Liver (tissue), 3 donors: ENCODE measurements at regions not wholly inside any gene's neighbourhood (a gene's known extent, or its start where the extent isn't known, plus 50 kb on each side); places are given as distances from the start of the nearest gene placed in this dataset.

Experiments used
- ATF3 ChIP-seq: IDR thresholded peaks from 2 replicates; pipeline ENCODE4 v1.6.1; 2016; ENCODE audit warnings: antibody characterized with exemption
- CTCF ChIP-seq: fragments of 150-350 bp; IDR thresholded peaks from 2 replicates; pipeline ENCODE4 v1.5.1; 2017; ENCODE audit warnings: improper control_type of control experiment, low read depth, low read length; ENCODE audit not compliant: missing input control
- HNF4G ChIP-seq: IDR thresholded peaks from 2 replicates; pipeline ENCODE4 v1.6.1; 2016; ENCODE audit warnings: antibody characterized with exemption
- MAX ChIP-seq: IDR thresholded peaks from 2 replicates; pipeline ENCODE4 v1.6.1; 2016; ENCODE audit warnings: antibody characterized with exemption
- NR2F2 ChIP-seq: IDR thresholded peaks from 2 replicates; pipeline ENCODE4 v1.6.1; 2016; ENCODE audit warnings: antibody characterized with exemption
- RAD21 ChIP-seq, 2 donors: IDR thresholded peaks; 2 replicates each; pipeline ENCODE4 v1.6.1; 2016; ENCODE audit warnings: antibody characterized with exemption in 2 of 2, mild to moderate bottlenecking in 2 of 2
- REST ChIP-seq: IDR thresholded peaks from 2 replicates; pipeline ENCODE4 v1.6.1; 2016; ENCODE audit warnings: antibody characterized with exemption, mild to moderate bottlenecking
- RXRA ChIP-seq, 2 donors: IDR thresholded peaks; 2 replicates each; pipeline ENCODE4 v1.6.1; 2017 to 2018; ENCODE audit warnings: antibody characterized with exemption in 2 of 2, mild to moderate bottlenecking in 1 of 2
- SP1 ChIP-seq: IDR thresholded peaks from 2 replicates; pipeline ENCODE4 v1.6.1; 2018; ENCODE audit warnings: antibody characterized with exemption, mild to moderate bottlenecking
- TAF1 ChIP-seq: conservative IDR thresholded peaks from 2 replicates; pipeline ENCODE4 v1.6.1; 2016; ENCODE audit warnings: antibody characterized with exemption, mild to moderate bottlenecking
- ZBTB33 ChIP-seq: IDR thresholded peaks from 2 replicates; pipeline ENCODE4 v1.6.1; 2016; ENCODE audit warnings: antibody characterized with exemption
- donor health status: healthy.
- donor health status: healthy.

- no peak for TF ChIP-seq HNF4G
- no peak for TF ChIP-seq ATF3
- TF ChIP-seq REST: no peak
- TF ChIP-seq CTCF: no peak
- TF ChIP-seq RAD21 (IDR thresholded peaks at IDR 0.05): no peak
- no peak for TF ChIP-seq RXRA (IDR thresholded peaks at IDR 0.05)
- no peak for TF ChIP-seq MAX
- no peak for TF ChIP-seq SP1
- TF ChIP-seq ZBTB33: no peak
- no peak for TF ChIP-seq TAF1
- no peak for TF ChIP-seq NR2F2
These were observed 1857.4 kb downstream of the NCAM2 start for GRCh38 chr21:22855581-22855980.
